Pancreas (tissue), 10 donors: ENCODE measurements at regions not wholly inside any gene's neighbourhood (a gene's known extent, or its start where the extent isn't known, plus 50 kb on each side); places are given as distances from the start of the nearest gene placed in this dataset.

Experiments used
- ATAC-seq, 4 donors: fragments of 200-7000 bp; cut with Tn5 transposase; one replicate each; pipeline versions ENCODE4 v1.8.0 to v1.9.1; 2020; ENCODE audit warnings: mild to moderate bottlenecking in 4 of 4, moderate library complexity in 4 of 4
- DNase-seq, 6 donors: peaks; one replicate each; pipeline ENCODE4 v3.0.0-alpha.2; 2020
- FAIRE-seq: peaks from 2 replicates; lab custom pipeline; 2012; peaks lifted over from hg19 to GRCh38; lab: Jason Lieb, UNC
- H3K27ac ChIP-seq, 4 donors: fragments of 200-600 bp; sonication (generic); 1 replicate in 3 of 4; 2 replicates in 1 of 4; pipeline versions ENCODE4 v1.5.0 to v1.8.0; 2020
- H3K27me3 ChIP-seq, 4 donors: fragments of 200-600 bp; one replicate each; pipeline ENCODE4 v1.8.0; 2021
- H3K36me3 ChIP-seq, 3 donors: fragments of 200-600 bp; sonication (generic) in 1 of 3; one replicate each; pipeline versions ENCODE4 v1.5.0 to v1.8.0; 2020 to 2021
- H3K4me1 ChIP-seq, 3 donors: fragments of 200-600 bp; one replicate each; pipeline ENCODE4 v1.8.0; 2021
- H3K4me3 ChIP-seq, 4 donors: fragments of 200-600 bp; sonication (generic) in 2 of 4; one replicate each; pipeline versions ENCODE4 v1.5.0 to v1.8.0; 2020 to 2021
- H3K9me3 ChIP-seq, 4 donors: fragments of 200-600 bp; one replicate each; pipeline ENCODE4 v1.8.0; 2021
- CTCF ChIP-seq, 4 donors: fragments of 200-600 bp; sonication (generic) in 3 of 4; IDR thresholded peaks; one replicate each; pipeline versions ENCODE4 v1.5.0 to v1.8.0; 2021; ENCODE audit warnings: antibody characterized with exemption in 4 of 4
- WGBS, 2 donors: extraction: QIAGEN DNeasy Blood & Tissue Kit; methylation state at CpG; one replicate each; pipeline ENCODE4 v1.1.7; 2013; 5-methylcytosine and 5-hydroxymethylcytosine counted together
- intact Hi-C, 3 donors: fragments of 100-400 bp; cut with DNase I; formaldehyde crosslinking; loops; one replicate each; pipeline versions ENCODE4 v1.11.1 to v1.14.2; 2022
- donor health status: healthy with polysubstance abuse.
- donor health status: DM: no; HTN: no; CAD: no; lungs with moderate emphysema.
- donor health status: DM: no; HTN: no; CAD: no.
- donor health status: control.
- donor health status: control.
- donor health status: Bipolar disorder and iron deficiency.
- donor health status: DM: yes; HTN: yes; CAD: no.
- donor health status: DM: no; HTN: no; CAD: no.
- donor health status: DM: no; HTN: no; CAD: no.
- donor health status: DM: yes; HTN: yes; CAD: no.

GRCh38 chr2:215514516-215514915, 78.6 kb upstream of the FN1 start:
- WGBS, 2 donors, result 90 to 94% methylated on average over 16 of the region's 16 CpGs
- DNase-seq, result peak in 1 of 6 donors; percentile 46

GRCh38 chr2:215511454-215512346, 75.8 kb upstream of the FN1 start:
- ATAC-seq (no peak), FAIRE-seq (no peak)

More at GRCh38 chr2:215514516-215514915, 78.6 kb upstream of the FN1 start:
- H3K4me3 ChIP-seq, result no peak overlapping the region
- H3K27ac ChIP-seq, result no peak overlapping the region
- no peaks in the 10 kb centered on the region for H3K4me1 ChIP-seq
- intact Hi-C loops, result no loop called here
- no peaks in the 10 kb centered on the region for H3K27me3 ChIP-seq
- TF ChIP-seq CTCF (IDR thresholded peaks at IDR 0.05), result no peak
- FAIRE-seq, result no peak
- ATAC-seq, result no peak
- no peaks in the 10 kb centered on the region for H3K36me3 ChIP-seq
- H3K9me3 ChIP-seq, result no peaks in the 10 kb centered on the region

GRCh38 chr2:215507836-215508235, 72.0 kb upstream of the FN1 start:
- Histone ChIP-seq H3K36me3 (no peaks in the 10 kb centered on the region), H3K9me3 (no peaks in the 10 kb centered on the region), H3K27me3 (no peaks in the 10 kb centered on the region), H3K4me3 (no peak overlapping the region), H3K27ac (no peak overlapping the region), H3K4me1 (peaks cover 0 to 14% (median 7%) of the 10 kb centered on the region in 3 donors)
- WGBS, 2 donors, result 53 to 59% methylated on average over 3 of the region's 3 CpGs
- DNase-seq (no peak), FAIRE-seq (no peak), ATAC-seq (no peak)
- intact Hi-C loops, result no loop called here
- no peak for TF ChIP-seq CTCF (IDR thresholded peaks at IDR 0.05)

More at GRCh38 chr2:215511454-215512346, 75.8 kb upstream of the FN1 start:
- Histone ChIP-seq H3K27me3 (no peaks in the 10 kb centered on the region), H3K27ac (no peak overlapping the region), H3K9me3 (no peaks in the 10 kb centered on the region), H3K4me1 (peaks cover 0 to 5% (median under 1%) of the 10 kb centered on the region in 3 donors), H3K4me3 (no peak overlapping the region), H3K36me3 (no peaks in the 10 kb centered on the region)
- WGBS, 2 donors, result 81 to 86% methylated on average over 6 of the region's 6 CpGs
- DNase-seq, result no peak
- no peak for TF ChIP-seq CTCF (IDR thresholded peaks at IDR 0.05)
- intact Hi-C loops, result no loop called here

- H3K9me3 ChIP-seq, result no peaks in the 10 kb centered on the region
- no peak overlapping the region for H3K27ac ChIP-seq
- H3K4me3 ChIP-seq, result no peak overlapping the region
- DNase-seq (no peak), ATAC-seq (no peak), FAIRE-seq (no peak)
- H3K4me1 ChIP-seq, result peaks cover 0 to 14% (median 7%) of the 10 kb centered on the region in 3 donors
- H3K36me3 ChIP-seq, result no peaks in the 10 kb centered on the region
- H3K27me3 ChIP-seq, result no peaks in the 10 kb centered on the region
- TF ChIP-seq CTCF (IDR thresholded peaks at IDR 0.05), result no peak
- intact Hi-C loops, result no loop called here
Measured at GRCh38 chr2:215507136-215507535, 71.3 kb upstream of the FN1 start.

- Histone ChIP-seq H3K36me3 (no peaks in the 10 kb centered on the region), H3K4me3 (no peak overlapping the region), H3K9me3 (no peaks in the 10 kb centered on the region), H3K27me3 (no peaks in the 10 kb centered on the region), H3K27ac (peak overlapping the region in 1 of 4 donors; percentile 44), H3K4me1 (peaks cover 0 to 14% (median 7%) of the 10 kb centered on the region in 3 donors)
- FAIRE-seq (no peak), ATAC-seq (peak in 2 of 4 donors; percentile 48 to 62), DNase-seq (no peak)
- no peak for TF ChIP-seq CTCF (IDR thresholded peaks at IDR 0.05)
- intact Hi-C loops, result no loop called here
Measured at GRCh38 chr2:215506604-215506990, 70.7 kb upstream of the FN1 start.
